G401 (cell line): ENCODE measurements at regions not wholly inside any gene's neighbourhood (a gene's known extent, or its start where the extent isn't known, plus 50 kb on each side); places are given as distances from the start of the nearest gene placed in this dataset.

Source experiments
- DNase-seq: peaks from one replicate; pipeline ENCODE4 v3.0.0-alpha.2; 2015; ENCODE audit warnings: low spot score
- in situ Hi-C: cut with HindIII; loops from 2 replicates; pipeline ENCODE4 v1.10.0; 2016; ENCODE audit warnings: low sequenced_read_pairs, mixed read lengths

GRCh38 chrX:21056622-21057021 lies 317.6 kb upstream of the CNKSR2 start:
- no peak for DNase-seq
- in situ Hi-C loops: no loop called here

GRCh38 chrX:21047034-21047455 lies 327.2 kb upstream of the CNKSR2 start:
- no peak for DNase-seq

GRCh38 chrX:21014326-21014725 lies 359.9 kb upstream of the CNKSR2 start:
- in situ Hi-C loops: no loop called here

More at GRCh38 chrX:21047034-21047455, 327.2 kb upstream of the CNKSR2 start:
- in situ Hi-C loops: no loop called here

GRCh38 chrX:21004835-21005234 lies 369.4 kb upstream of the CNKSR2 start:
- in situ Hi-C loops: no loop called here
- no peak for DNase-seq

More at GRCh38 chrX:21014326-21014725, 359.9 kb upstream of the CNKSR2 start:
- DNase-seq: no peak

- no peak for DNase-seq
- in situ Hi-C loops: no loop called here
Measured at GRCh38 chrX:20995829-20996228, 378.4 kb upstream of the CNKSR2 start.

- in situ Hi-C loops: no loop called here
- no peak for DNase-seq
Measured at GRCh38 chrX:20989361-20989760, 384.9 kb upstream of the CNKSR2 start.

GRCh38 chrX:20988804-20989203 lies 385.4 kb upstream of the CNKSR2 start:
- no peak for DNase-seq
- in situ Hi-C loops: no loop called here

- in situ Hi-C loops: no loop called here
- no peak for DNase-seq
Measured at GRCh38 chrX:20988118-20988517, 386.1 kb upstream of the CNKSR2 start.

- in situ Hi-C loops: no loop called here
- DNase-seq: no peak
Measured at GRCh38 chrX:20980426-20980825, 393.8 kb upstream of the CNKSR2 start.

GRCh38 chrX:20974326-20974725 lies 399.9 kb upstream of the CNKSR2 start:
- DNase-seq: no peak
- in situ Hi-C loops: no loop called here

GRCh38 chrX:20973038-20973437 lies 401.2 kb upstream of the CNKSR2 start:
- no peak for DNase-seq
- in situ Hi-C loops: no loop called here

- DNase-seq: no peak
- in situ Hi-C loops: no loop called here
Measured at GRCh38 chrX:20971250-20971649, 403.0 kb upstream of the CNKSR2 start.

GRCh38 chrX:20969565-20969964 lies 404.7 kb upstream of the CNKSR2 start:
- in situ Hi-C loops: no loop called here
- DNase-seq: no peak

GRCh38 chrX:20968996-20969395 lies 405.2 kb upstream of the CNKSR2 start:
- DNase-seq: no peak
- in situ Hi-C loops: no loop called here

- DNase-seq: no peak
- in situ Hi-C loops: no loop called here
Measured at GRCh38 chrX:20967725-20968124, 406.5 kb upstream of the CNKSR2 start.

GRCh38 chrX:20965270-20966044 lies 408.8 kb upstream of the CNKSR2 start:
- in situ Hi-C loops: no loop called here
- no peak for DNase-seq

- in situ Hi-C loops: no loop called here
- DNase-seq: no peak
Measured at GRCh38 chrX:20954014-20954413, 420.2 kb upstream of the CNKSR2 start.

GRCh38 chrX:20952180-20952579 lies 422.0 kb upstream of the CNKSR2 start:
- no peak for DNase-seq
- in situ Hi-C loops: no loop called here

- no peak for DNase-seq
- in situ Hi-C loops: no loop called here
Measured at GRCh38 chrX:20951016-20951810, 423.0 kb upstream of the CNKSR2 start.

GRCh38 chrX:20947411-20947912 lies 426.8 kb upstream of the CNKSR2 start:
- DNase-seq: no peak
- in situ Hi-C loops: no loop called here
